Activated naive CD8-positive, alpha-beta T cell treated with anti-CD3 and anti-CD28 coated beads, Interleukin-2, amount 50 U/mL, for 24 hours (primary cell): ENCODE measurements at regions not wholly inside any gene's neighbourhood (a gene's known extent, or its start where the extent isn't known, plus 50 kb on each side); places are given as distances from the start of the nearest gene placed in this dataset.

Experiments
- ATAC-seq: fragments of 150-1000 bp; cut with Tn5 transposase; one replicate; pipeline ENCODE4 v1.10.0; 2021
- DNase-seq: peaks from one replicate; pipeline ENCODE4 v3.0.0; 2021
- H3K27ac Mint-ChIP-seq: one replicate; pipeline ENCODE4 v1.8.0; 2021; ENCODE audit warnings: mild to moderate bottlenecking, mixed read lengths
- H3K27me3 Mint-ChIP-seq: one replicate; pipeline ENCODE4 v1.8.0; 2021; ENCODE audit warnings: mixed read lengths
- H3K36me3 Mint-ChIP-seq: one replicate; pipeline ENCODE4 v1.8.0; 2021; ENCODE audit warnings: low read depth, mixed read lengths
- H3K4me1 Mint-ChIP-seq: one replicate; pipeline ENCODE4 v1.8.0; 2021; ENCODE audit warnings: mixed read lengths
- H3K4me3 Mint-ChIP-seq: one replicate; pipeline ENCODE4 v1.8.0; 2021; ENCODE audit warnings: mild to moderate bottlenecking, moderate library complexity, mixed read lengths
- H3K9me3 Mint-ChIP-seq: one replicate; pipeline ENCODE4 v1.8.0; 2021; ENCODE audit warnings: mixed read lengths

- H3K36me3 Mint-ChIP-seq: no peaks in the 10 kb centered on the region
- no peaks in the 10 kb centered on the region for H3K4me1 Mint-ChIP-seq
- peaks cover 11% of the 10 kb centered on the region for H3K9me3 Mint-ChIP-seq
- ATAC-seq (no peak), DNase-seq (no peak)
- no peaks in the 10 kb centered on the region for H3K27me3 Mint-ChIP-seq
- no peak overlapping the region for H3K4me3 Mint-ChIP-seq
- H3K27ac Mint-ChIP-seq: no peak overlapping the region
Observed at GRCh38 chr16:35628976-35629375, 2169.6 kb downstream of the TP53TG3F start.

- peaks cover 11% of the 10 kb centered on the region for H3K9me3 Mint-ChIP-seq
- ATAC-seq: no peak
- DNase-seq: no peak
- no peaks in the 10 kb centered on the region for H3K27me3 Mint-ChIP-seq
- H3K36me3 Mint-ChIP-seq: no peaks in the 10 kb centered on the region
- H3K27ac Mint-ChIP-seq: no peak overlapping the region
- H3K4me3 Mint-ChIP-seq: no peak overlapping the region
- no peaks in the 10 kb centered on the region for H3K4me1 Mint-ChIP-seq
Observed at GRCh38 chr16:35631261-35631945, 2172.0 kb downstream of the TP53TG3F start.

- no peak overlapping the region for H3K4me3 Mint-ChIP-seq
Observed at GRCh38 chr16:35636480-35637230, 2177.2 kb downstream of the TP53TG3F start.

GRCh38 chr16:35637683-35638082, 2178.3 kb downstream of the TP53TG3F start:
- H3K27ac Mint-ChIP-seq: no peak overlapping the region
- H3K36me3 Mint-ChIP-seq: no peaks in the 10 kb centered on the region
- no peaks in the 10 kb centered on the region for H3K4me1 Mint-ChIP-seq
- peaks cover 3% of the 10 kb centered on the region for H3K9me3 Mint-ChIP-seq
- no peaks in the 10 kb centered on the region for H3K27me3 Mint-ChIP-seq
- DNase-seq (no peak), ATAC-seq (no peak)
- H3K4me3 Mint-ChIP-seq: no peak overlapping the region

More at GRCh38 chr16:35636480-35637230, 2177.2 kb downstream of the TP53TG3F start:
- H3K36me3 Mint-ChIP-seq: no peaks in the 10 kb centered on the region
- no peaks in the 10 kb centered on the region for H3K4me1 Mint-ChIP-seq
- no peaks in the 10 kb centered on the region for H3K27me3 Mint-ChIP-seq
- H3K9me3 Mint-ChIP-seq: peaks cover 3% of the 10 kb centered on the region
- DNase-seq (no peak), ATAC-seq (no peak)
- H3K27ac Mint-ChIP-seq: no peak overlapping the region

GRCh38 chr16:35639233-35640205, 2180.1 kb downstream of the TP53TG3F start:
- ATAC-seq: no peak
- H3K27ac Mint-ChIP-seq: no peak overlapping the region
- no peak overlapping the region for H3K4me3 Mint-ChIP-seq
- H3K36me3 Mint-ChIP-seq: no peaks in the 10 kb centered on the region
- peaks cover 11% of the 10 kb centered on the region for H3K9me3 Mint-ChIP-seq
- H3K4me1 Mint-ChIP-seq: no peaks in the 10 kb centered on the region
- DNase-seq: no peak
- H3K27me3 Mint-ChIP-seq: no peaks in the 10 kb centered on the region

GRCh38 chr16:35642322-35642835, 2183.0 kb downstream of the TP53TG3F start:
- Mint-ChIP-seq H3K36me3 (no peaks in the 10 kb centered on the region), H3K27me3 (no peaks in the 10 kb centered on the region), H3K9me3 (peaks cover 23% of the 10 kb centered on the region), H3K4me3 (no peak overlapping the region), H3K27ac (no peak overlapping the region), H3K4me1 (no peaks in the 10 kb centered on the region)
- no peak for ATAC-seq
- no peak for DNase-seq

GRCh38 chr16:35651841-35652240, 2192.4 kb downstream of the TP53TG3F start:
- ATAC-seq (no peak), DNase-seq (no peak)
- Mint-ChIP-seq H3K36me3 (no peaks in the 10 kb centered on the region), H3K4me3 (no peak overlapping the region), H3K4me1 (no peaks in the 10 kb centered on the region), H3K9me3 (peaks cover 8% of the 10 kb centered on the region), H3K27me3 (no peaks in the 10 kb centered on the region), H3K27ac (no peak overlapping the region)

GRCh38 chr16:35664091-35664693, 2204.8 kb downstream of the TP53TG3F start:
- Mint-ChIP-seq H3K9me3 (peaks cover 40% of the 10 kb centered on the region), H3K27ac (no peak overlapping the region), H3K4me3 (no peak overlapping the region), H3K27me3 (no peaks in the 10 kb centered on the region), H3K36me3 (no peaks in the 10 kb centered on the region), H3K4me1 (no peaks in the 10 kb centered on the region)
- ATAC-seq: no peak
- DNase-seq: no peak

- Mint-ChIP-seq H3K27ac (no peak overlapping the region), H3K36me3 (no peaks in the 10 kb centered on the region), H3K4me3 (no peak overlapping the region), H3K4me1 (no peaks in the 10 kb centered on the region), H3K27me3 (no peaks in the 10 kb centered on the region), H3K9me3 (peaks cover 35% of the 10 kb centered on the region)
- DNase-seq (no peak), ATAC-seq (no peak)
Observed at GRCh38 chr16:35685085-35685484, 2225.7 kb downstream of the TP53TG3F start.

- no peak overlapping the region for H3K27ac Mint-ChIP-seq
- DNase-seq: no peak
- H3K4me1 Mint-ChIP-seq: no peaks in the 10 kb centered on the region
- no peak for ATAC-seq
- H3K36me3 Mint-ChIP-seq: no peaks in the 10 kb centered on the region
- H3K9me3 Mint-ChIP-seq: peaks cover 44% of the 10 kb centered on the region
- H3K27me3 Mint-ChIP-seq: no peaks in the 10 kb centered on the region
- no peak overlapping the region for H3K4me3 Mint-ChIP-seq
Observed at GRCh38 chr16:35686595-35686994, 2227.2 kb downstream of the TP53TG3F start.

GRCh38 chr16:35687071-35687470, 2227.7 kb downstream of the TP53TG3F start:
- H3K4me1 Mint-ChIP-seq: no peaks in the 10 kb centered on the region
- H3K27ac Mint-ChIP-seq: no peak overlapping the region
- ATAC-seq: no peak
- no peaks in the 10 kb centered on the region for H3K27me3 Mint-ChIP-seq
- no peaks in the 10 kb centered on the region for H3K36me3 Mint-ChIP-seq
- no peak overlapping the region for H3K4me3 Mint-ChIP-seq
- H3K9me3 Mint-ChIP-seq: peaks cover 46% of the 10 kb centered on the region
- DNase-seq: no peak

GRCh38 chr16:35687781-35688180, 2228.4 kb downstream of the TP53TG3F start:
- ATAC-seq: no peak
- no peaks in the 10 kb centered on the region for H3K27me3 Mint-ChIP-seq
- no peak for DNase-seq
- H3K36me3 Mint-ChIP-seq: no peaks in the 10 kb centered on the region
- H3K9me3 Mint-ChIP-seq: peaks cover 51% of the 10 kb centered on the region
- H3K4me1 Mint-ChIP-seq: no peaks in the 10 kb centered on the region
- no peak overlapping the region for H3K4me3 Mint-ChIP-seq
- no peak overlapping the region for H3K27ac Mint-ChIP-seq

- no peak overlapping the region for H3K4me3 Mint-ChIP-seq
- no peaks in the 10 kb centered on the region for H3K4me1 Mint-ChIP-seq
- H3K27ac Mint-ChIP-seq: no peak overlapping the region
- H3K9me3 Mint-ChIP-seq: peaks cover 62% of the 10 kb centered on the region
- H3K36me3 Mint-ChIP-seq: no peaks in the 10 kb centered on the region
- DNase-seq: no peak
- no peaks in the 10 kb centered on the region for H3K27me3 Mint-ChIP-seq
- no peak for ATAC-seq
Observed at GRCh38 chr16:35689764-35690163, 2230.4 kb downstream of the TP53TG3F start.

GRCh38 chr16:35690413-35690812, 2231.0 kb downstream of the TP53TG3F start:
- DNase-seq (no peak), ATAC-seq (no peak)
- H3K27ac Mint-ChIP-seq: no peak overlapping the region
- no peaks in the 10 kb centered on the region for H3K4me1 Mint-ChIP-seq
- no peak overlapping the region for H3K4me3 Mint-ChIP-seq
- no peaks in the 10 kb centered on the region for H3K36me3 Mint-ChIP-seq
- no peaks in the 10 kb centered on the region for H3K27me3 Mint-ChIP-seq
- peaks cover 63% of the 10 kb centered on the region for H3K9me3 Mint-ChIP-seq
